Loucy (cell line): ENCODE measurements at regions not wholly inside any gene's neighbourhood (a gene's known extent, or its start where the extent isn't known, plus 50 kb on each side); places are given as distances from the start of the nearest gene placed in this dataset.

ENCODE experiments used
- H2AFZ ChIP-seq: fragments of 200-600 bp; sonication (generic); 2 replicates; pipeline ENCODE4 v1.6.0; 2016; ENCODE audit warnings: antibody characterized with exemption, mild to moderate bottlenecking, low read length, moderate library complexity
- H3F3A ChIP-seq: fragments of 200-600 bp; 2 replicates; pipeline ENCODE4 v1.6.0; 2016; ENCODE audit warnings: antibody characterized with exemption, low read depth, mild to moderate bottlenecking
- H3K27me3 ChIP-seq: fragments of 200-600 bp; sonication (generic); 2 replicates; pipeline ENCODE4 v1.6.1; 2014; ENCODE audit warnings: low read length, mild to moderate bottlenecking; ENCODE audit not compliant: insufficient read depth, poor library complexity, severe bottlenecking
- H3K36me3 ChIP-seq: fragments of 200-600 bp; sonication (generic); 2 replicates; pipeline ENCODE4 v1.6.1; 2016; ENCODE audit warnings: low read length; ENCODE audit not compliant: insufficient read depth
- H3K4me1 ChIP-seq: fragments of 200-600 bp; sonication (generic); 2 replicates; pipeline ENCODE4 v1.5.1; 2014; ENCODE audit warnings: low read length, mild to moderate bottlenecking; ENCODE audit not compliant: insufficient read depth, poor library complexity, severe bottlenecking
- H3K4me2 ChIP-seq: fragments of 200-600 bp; sonication (generic); 2 replicates; pipeline ENCODE4 v1.6.0; 2014; ENCODE audit warnings: antibody characterized with exemption, low read length, low read depth, mild to moderate bottlenecking; ENCODE audit not compliant: poor library complexity, severe bottlenecking
- H3K4me3 ChIP-seq: fragments of 200-600 bp; sonication (generic); 2 replicates; pipeline ENCODE4 v1.5.1; 2014; ENCODE audit warnings: low read length, mild to moderate bottlenecking, mixed read lengths; ENCODE audit not compliant: poor library complexity, severe bottlenecking
- H3K79me2 ChIP-seq: fragments of 200-600 bp; sonication (generic); 2 replicates; pipeline ENCODE4 v1.6.1; 2014; ENCODE audit warnings: low read length; ENCODE audit not compliant: insufficient read depth
- H3K9ac ChIP-seq: fragments of 200-600 bp; sonication (generic); 2 replicates; pipeline ENCODE4 v1.6.0; 2014; ENCODE audit warnings: mild to moderate bottlenecking, low read depth, low read length, moderate library complexity; ENCODE audit not compliant: poor library complexity, severe bottlenecking
- H3K9me2 ChIP-seq: fragments of 200-600 bp; sonication (generic); replicated peaks from 2 replicates; pipeline ENCODE4 v1.6.1; 2016; ENCODE audit warnings: low read depth, low read length, mixed read lengths
- H3K9me3 ChIP-seq: fragments of 200-600 bp; sonication (generic); 2 replicates; pipeline ENCODE4 v1.6.1; 2014; ENCODE audit warnings: mild to moderate bottlenecking, antibody characterized with exemption, low read length, low read depth; ENCODE audit not compliant: insufficient read depth
- H4K20me1 ChIP-seq: fragments of 200-600 bp; sonication (generic); 2 replicates; pipeline ENCODE4 v1.6.0; 2014; ENCODE audit warnings: antibody characterized with exemption, low read length, mild to moderate bottlenecking; ENCODE audit not compliant: insufficient read depth, poor library complexity, severe bottlenecking
- EZH2phosphoT487 ChIP-seq: fragments of 200-600 bp; IDR thresholded peaks from 2 replicates; pipeline ENCODE4 v1.6.1; 2018; ENCODE audit warnings: antibody characterized with exemption, mild to moderate bottlenecking, moderate library complexity, borderline replicate concordance
- TF ChIP-seq, protein P1 (sequence below): fragments of 200-600 bp; sonication (generic); conservative IDR thresholded peaks from 2 replicates; pipeline ENCODE4 v1.5.1; 2014; ENCODE audit warnings: mild to moderate bottlenecking, antibody characterized with exemption, low read length

- Histone ChIP-seq H3K4me2 (no peak overlapping the region), H3K9ac (no peak overlapping the region), H3K4me3 (no peak overlapping the region), H3K27me3 (no peaks in the 10 kb centered on the region), H3F3A (no peaks in the 10 kb centered on the region), H3K36me3 (no peaks in the 10 kb centered on the region), H3K79me2 (no peaks in the 10 kb centered on the region), H3K9me2 (no peaks in the 10 kb centered on the region), H4K20me1 (no peaks in the 10 kb centered on the region), H3K9me3 (peaks cover 6% of the 10 kb centered on the region; the same call in 1 of the 2 replicates), H2AFZ (no peak overlapping the region), H3K4me1 (no peaks in the 10 kb centered on the region)
- TF ChIP-seq, protein P1, sequence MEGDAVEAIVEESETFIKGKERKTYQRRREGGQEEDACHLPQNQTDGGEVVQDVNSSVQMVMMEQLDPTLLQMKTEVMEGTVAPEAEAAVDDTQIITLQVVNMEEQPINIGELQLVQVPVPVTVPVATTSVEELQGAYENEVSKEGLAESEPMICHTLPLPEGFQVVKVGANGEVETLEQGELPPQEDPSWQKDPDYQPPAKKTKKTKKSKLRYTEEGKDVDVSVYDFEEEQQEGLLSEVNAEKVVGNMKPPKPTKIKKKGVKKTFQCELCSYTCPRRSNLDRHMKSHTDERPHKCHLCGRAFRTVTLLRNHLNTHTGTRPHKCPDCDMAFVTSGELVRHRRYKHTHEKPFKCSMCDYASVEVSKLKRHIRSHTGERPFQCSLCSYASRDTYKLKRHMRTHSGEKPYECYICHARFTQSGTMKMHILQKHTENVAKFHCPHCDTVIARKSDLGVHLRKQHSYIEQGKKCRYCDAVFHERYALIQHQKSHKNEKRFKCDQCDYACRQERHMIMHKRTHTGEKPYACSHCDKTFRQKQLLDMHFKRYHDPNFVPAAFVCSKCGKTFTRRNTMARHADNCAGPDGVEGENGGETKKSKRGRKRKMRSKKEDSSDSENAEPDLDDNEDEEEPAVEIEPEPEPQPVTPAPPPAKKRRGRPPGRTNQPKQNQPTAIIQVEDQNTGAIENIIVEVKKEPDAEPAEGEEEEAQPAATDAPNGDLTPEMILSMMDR, result no peak
- no peak for TF ChIP-seq EZH2phosphoT487
These were observed 62.7 kb downstream of the SLITRK1 start for GRCh38 chr13:83819611-83820010.

DNA sequence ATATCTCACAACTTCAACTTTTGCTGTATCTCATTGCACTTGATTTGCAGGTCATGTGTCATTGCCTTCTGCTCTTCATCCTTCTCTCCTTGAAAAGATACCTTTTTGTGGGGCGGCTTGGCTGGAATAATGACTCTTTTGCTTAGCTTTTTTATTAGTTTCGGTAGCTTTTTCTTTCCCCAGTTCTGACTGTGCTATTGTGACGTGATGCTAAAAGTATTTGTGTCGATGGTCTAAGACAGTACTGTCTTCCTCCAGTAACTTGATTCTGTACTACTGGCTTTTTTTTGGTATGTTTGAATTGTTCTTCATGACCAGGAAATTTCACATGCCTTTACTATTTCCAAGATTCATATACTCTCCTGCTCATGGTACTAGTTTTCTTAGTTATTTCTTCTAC lies 63.1 kb downstream of the SLITRK1 start:
- H3F3A ChIP-seq, result no peaks in the 10 kb centered on the region
- no peak overlapping the region for H2AFZ ChIP-seq
- H3K4me2 ChIP-seq, result no peak overlapping the region
- no peak for TF ChIP-seq EZH2phosphoT487
- TF ChIP-seq, protein P1, result no peak
- H3K36me3 ChIP-seq, result no peaks in the 10 kb centered on the region
- no peaks in the 10 kb centered on the region for H3K27me3 ChIP-seq
- no peaks in the 10 kb centered on the region for H3K9me2 ChIP-seq
- no peak overlapping the region for H3K4me3 ChIP-seq
- no peaks in the 10 kb centered on the region for H4K20me1 ChIP-seq
- H3K9me3 ChIP-seq, result peaks cover 6% of the 10 kb centered on the region; the same call in 1 of the 2 replicates
- H3K79me2 ChIP-seq, result no peaks in the 10 kb centered on the region
- no peak overlapping the region for H3K9ac ChIP-seq
- H3K4me1 ChIP-seq, result no peaks in the 10 kb centered on the region

DNA sequence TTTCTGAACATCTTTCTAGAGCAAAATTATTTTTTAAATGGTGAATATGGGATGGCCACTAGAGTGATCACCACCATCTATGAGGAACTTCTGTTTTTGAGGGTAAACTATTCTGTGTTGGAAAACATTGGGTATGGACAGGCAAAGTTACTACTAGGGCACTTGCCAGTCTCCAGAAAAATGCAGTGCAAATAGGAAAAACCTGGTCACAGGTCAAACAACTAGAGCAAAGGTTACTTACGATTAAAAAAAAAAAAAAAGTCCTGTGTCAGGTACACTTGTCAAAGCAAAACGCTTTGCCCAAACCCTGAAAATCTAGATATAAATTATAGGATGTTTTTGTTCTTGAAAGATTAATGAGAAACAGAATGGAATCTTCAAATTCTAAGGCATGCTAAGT lies 66.2 kb downstream of the SLITRK1 start:
- H3F3A ChIP-seq, result no peaks in the 10 kb centered on the region
- no peaks in the 10 kb centered on the region for H3K9me2 ChIP-seq
- no peak overlapping the region for H3K4me2 ChIP-seq
- H3K79me2 ChIP-seq, result no peaks in the 10 kb centered on the region
- no peaks in the 10 kb centered on the region for H3K36me3 ChIP-seq
- H3K27me3 ChIP-seq, result no peaks in the 10 kb centered on the region
- no peak overlapping the region for H3K9ac ChIP-seq
- H3K9me3 ChIP-seq, result no peaks in the 10 kb centered on the region
- H3K4me3 ChIP-seq, result no peak overlapping the region
- TF ChIP-seq EZH2phosphoT487, result no peak
- TF ChIP-seq, protein P1, result no peak
- no peaks in the 10 kb centered on the region for H3K4me1 ChIP-seq
- no peaks in the 10 kb centered on the region for H4K20me1 ChIP-seq
- no peak overlapping the region for H2AFZ ChIP-seq
